ENCODE measurements at regions not wholly inside any gene's neighbourhood (a gene's known extent, or its start where the extent isn't known, plus 50 kb on each side); places are given as distances from the start of the nearest gene placed in this dataset.

GRCh38 chr14:42172304-42172703 is 565.6 kb downstream of the LRFN5 start:
- TF ChIP-seq, protein P1, sequence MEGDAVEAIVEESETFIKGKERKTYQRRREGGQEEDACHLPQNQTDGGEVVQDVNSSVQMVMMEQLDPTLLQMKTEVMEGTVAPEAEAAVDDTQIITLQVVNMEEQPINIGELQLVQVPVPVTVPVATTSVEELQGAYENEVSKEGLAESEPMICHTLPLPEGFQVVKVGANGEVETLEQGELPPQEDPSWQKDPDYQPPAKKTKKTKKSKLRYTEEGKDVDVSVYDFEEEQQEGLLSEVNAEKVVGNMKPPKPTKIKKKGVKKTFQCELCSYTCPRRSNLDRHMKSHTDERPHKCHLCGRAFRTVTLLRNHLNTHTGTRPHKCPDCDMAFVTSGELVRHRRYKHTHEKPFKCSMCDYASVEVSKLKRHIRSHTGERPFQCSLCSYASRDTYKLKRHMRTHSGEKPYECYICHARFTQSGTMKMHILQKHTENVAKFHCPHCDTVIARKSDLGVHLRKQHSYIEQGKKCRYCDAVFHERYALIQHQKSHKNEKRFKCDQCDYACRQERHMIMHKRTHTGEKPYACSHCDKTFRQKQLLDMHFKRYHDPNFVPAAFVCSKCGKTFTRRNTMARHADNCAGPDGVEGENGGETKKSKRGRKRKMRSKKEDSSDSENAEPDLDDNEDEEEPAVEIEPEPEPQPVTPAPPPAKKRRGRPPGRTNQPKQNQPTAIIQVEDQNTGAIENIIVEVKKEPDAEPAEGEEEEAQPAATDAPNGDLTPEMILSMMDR (conservative IDR thresholded peaks at IDR 0.05; ENCODE audit: low read depth, low read length): no peak
- TF ChIP-seq EZH2 (IDR thresholded peaks at IDR 0.05; ENCODE audit: borderline replicate concordance, low read depth, low read length, poor library complexity, severe bottlenecking): no peak
